ENCODE measurements at regions not wholly inside any gene's neighbourhood (a gene's known extent, or its start where the extent isn't known, plus 50 kb on each side); places are given as distances from the start of the nearest gene placed in this dataset.

GRCh38 chr3:137463131-137463530, 301.0 kb upstream of the SOX14 start:
- TF ChIP-seq, protein P1, sequence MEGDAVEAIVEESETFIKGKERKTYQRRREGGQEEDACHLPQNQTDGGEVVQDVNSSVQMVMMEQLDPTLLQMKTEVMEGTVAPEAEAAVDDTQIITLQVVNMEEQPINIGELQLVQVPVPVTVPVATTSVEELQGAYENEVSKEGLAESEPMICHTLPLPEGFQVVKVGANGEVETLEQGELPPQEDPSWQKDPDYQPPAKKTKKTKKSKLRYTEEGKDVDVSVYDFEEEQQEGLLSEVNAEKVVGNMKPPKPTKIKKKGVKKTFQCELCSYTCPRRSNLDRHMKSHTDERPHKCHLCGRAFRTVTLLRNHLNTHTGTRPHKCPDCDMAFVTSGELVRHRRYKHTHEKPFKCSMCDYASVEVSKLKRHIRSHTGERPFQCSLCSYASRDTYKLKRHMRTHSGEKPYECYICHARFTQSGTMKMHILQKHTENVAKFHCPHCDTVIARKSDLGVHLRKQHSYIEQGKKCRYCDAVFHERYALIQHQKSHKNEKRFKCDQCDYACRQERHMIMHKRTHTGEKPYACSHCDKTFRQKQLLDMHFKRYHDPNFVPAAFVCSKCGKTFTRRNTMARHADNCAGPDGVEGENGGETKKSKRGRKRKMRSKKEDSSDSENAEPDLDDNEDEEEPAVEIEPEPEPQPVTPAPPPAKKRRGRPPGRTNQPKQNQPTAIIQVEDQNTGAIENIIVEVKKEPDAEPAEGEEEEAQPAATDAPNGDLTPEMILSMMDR (conservative IDR thresholded peaks at IDR 0.05; ENCODE audit: low read depth, low read length): no peak
- DNase-seq (ENCODE audit: low read depth): no peak

DNA sequence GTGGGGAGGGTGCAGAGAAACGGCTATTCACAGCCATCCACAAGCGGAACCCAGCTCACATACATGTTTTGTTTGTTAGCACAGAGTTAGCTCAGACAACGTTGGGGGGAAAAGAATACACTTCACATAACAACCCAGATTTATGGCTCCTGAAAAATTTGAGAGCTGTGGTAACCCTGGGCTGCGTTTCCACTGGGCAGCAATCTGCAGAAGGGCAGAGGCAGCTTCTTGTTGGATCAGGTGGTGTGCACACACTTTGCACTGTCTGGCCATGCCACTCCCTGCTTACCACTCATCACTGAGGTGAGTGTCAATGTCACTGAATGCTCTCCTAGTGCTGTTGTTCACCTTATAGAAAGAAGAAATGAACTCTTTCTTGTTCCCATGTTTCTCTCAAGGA, 299.8 kb upstream of the SOX14 start:
- H3K4me3 ChIP-seq (ENCODE audit: low read depth, low read length): no peak overlapping the region
- TF ChIP-seq, protein P1 (conservative IDR thresholded peaks at IDR 0.05; ENCODE audit: low read depth, low read length): no peak
- DNase-seq (ENCODE audit: low read depth): no peak

More at GRCh38 chr3:137463131-137463530, 301.0 kb upstream of the SOX14 start:
- no peak overlapping the region for H3K4me3 ChIP-seq (ENCODE audit: low read depth, low read length)

GRCh38 chr3:137468446-137468845, 295.7 kb upstream of the SOX14 start:
- TF ChIP-seq, protein P1 (conservative IDR thresholded peaks at IDR 0.05; ENCODE audit: low read depth, low read length): no peak
- DNase-seq (ENCODE audit: low read depth): no peak
- no peak overlapping the region for H3K4me3 ChIP-seq (ENCODE audit: low read depth, low read length)

DNA sequence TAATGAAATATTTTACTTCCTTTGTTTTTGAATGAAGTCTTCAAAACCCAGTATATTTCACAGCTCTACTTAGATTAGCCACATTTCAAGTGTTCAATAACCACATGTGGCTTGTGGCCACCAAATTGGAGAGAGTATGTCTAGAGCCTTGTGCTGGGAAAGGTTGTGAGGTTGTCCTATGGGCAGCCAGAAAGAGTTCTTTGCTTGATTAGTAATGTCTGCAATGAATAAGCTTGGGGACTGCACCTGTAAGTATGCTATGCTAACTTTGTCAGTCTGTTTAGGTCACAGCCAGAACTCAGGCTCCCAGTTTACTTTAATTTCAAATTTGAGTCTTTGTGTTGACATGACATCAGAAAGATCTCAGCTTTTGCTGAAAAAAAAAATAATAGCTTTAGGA, 294.9 kb upstream of the SOX14 start:
- H3K4me3 ChIP-seq (ENCODE audit: low read depth, low read length): no peak overlapping the region
- TF ChIP-seq, protein P1 (conservative IDR thresholded peaks at IDR 0.05; ENCODE audit: low read depth, low read length): no peak
- no peak for DNase-seq (ENCODE audit: low read depth)

DNA sequence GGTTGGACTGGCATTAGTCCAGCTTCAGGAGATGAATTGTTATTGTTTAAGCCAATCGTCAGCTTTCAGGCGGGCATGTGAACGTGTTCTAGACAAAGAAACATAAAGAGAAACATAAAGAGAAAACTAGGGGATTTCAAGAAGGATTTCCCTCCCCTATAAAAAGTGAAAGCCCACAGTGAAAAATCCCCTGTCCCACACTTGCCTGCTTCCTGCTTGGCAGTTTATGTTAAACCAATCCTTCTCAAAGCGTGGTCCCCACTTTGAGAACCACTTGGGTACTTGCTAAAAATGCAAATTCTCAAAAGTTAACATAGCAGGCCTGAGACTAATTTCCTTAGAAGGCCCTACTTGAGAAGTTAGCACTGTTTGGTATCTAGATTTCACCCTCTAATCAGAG, 293.0 kb upstream of the SOX14 start:
- no peak for DNase-seq (ENCODE audit: low read depth)
- TF ChIP-seq, protein P1 (conservative IDR thresholded peaks at IDR 0.05; ENCODE audit: low read depth, low read length): no peak

DNA sequence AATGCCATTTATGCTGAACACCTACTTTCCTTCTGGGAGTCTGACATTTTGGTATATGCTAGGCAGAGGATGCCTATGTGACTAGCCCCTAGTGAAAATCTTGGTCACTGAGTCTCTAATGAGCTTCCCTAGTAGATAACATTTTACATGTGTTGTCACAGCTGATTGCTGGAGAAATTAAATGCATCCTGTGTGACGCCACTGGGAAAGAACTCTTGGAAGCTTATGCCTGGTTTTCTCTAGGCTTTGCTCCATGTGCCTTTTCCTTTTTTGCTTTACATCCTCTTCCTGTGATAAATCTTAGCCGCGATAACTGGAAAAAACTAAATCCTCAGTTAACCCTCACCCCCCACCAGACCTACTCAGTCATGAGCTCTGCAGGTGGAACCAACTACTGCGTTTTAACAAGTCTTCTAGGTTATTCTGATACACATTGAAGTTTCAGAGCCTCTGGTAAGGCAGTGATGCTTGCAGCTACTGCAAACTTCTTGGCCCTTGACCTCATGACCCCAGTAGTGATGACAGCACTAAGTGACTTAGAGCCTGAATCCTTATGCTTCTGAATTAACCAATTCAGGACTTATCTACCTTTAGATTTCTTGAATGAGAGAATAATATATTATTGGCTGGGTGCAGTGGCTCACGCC, 292.4 kb upstream of the SOX14 start:
- TF ChIP-seq, protein P1 (conservative IDR thresholded peaks at IDR 0.05; ENCODE audit: low read depth, low read length): no peak
- DNase-seq (ENCODE audit: low read depth): no peak
- H3K4me3 ChIP-seq (ENCODE audit: low read depth, low read length): no peak overlapping the region

More for the DNA sequence above, 293.0 kb upstream of the SOX14 start:
- H3K4me3 ChIP-seq (ENCODE audit: low read depth, low read length): no peak overlapping the region

GRCh38 chr3:137477614-137478013, 286.5 kb upstream of the SOX14 start:
- no peak for DNase-seq (ENCODE audit: low read depth)
- TF ChIP-seq, protein P1 (conservative IDR thresholded peaks at IDR 0.05; ENCODE audit: low read depth, low read length): no peak
- no peak overlapping the region for H3K4me3 ChIP-seq (ENCODE audit: low read depth, low read length)

Measured in choroid plexus epithelial cell (primary cell).